Fibroblast of the aortic adventitia (primary cell): ENCODE measurements at regions not wholly inside any gene's neighbourhood (a gene's known extent, or its start where the extent isn't known, plus 50 kb on each side); places are given as distances from the start of the nearest gene placed in this dataset.

Experiments used
- DNase-seq: peaks from one replicate; pipeline ENCODE4 v3.0.0-alpha.2; 2010; ENCODE audit warnings: low read depth
- H3K4me3 ChIP-seq: 2 replicates; pipeline ENCODE4 v1.5.1; 2011; ENCODE audit warnings: low read depth, mild to moderate bottlenecking, control low read depth, low read length, moderate library complexity
- CTCF ChIP-seq: IDR thresholded peaks from 2 replicates; pipeline ENCODE4 v1.5.1; 2011; ENCODE audit warnings: mild to moderate bottlenecking, low read length, control low read depth, inconsistent platforms; ENCODE audit not compliant: insufficient read depth

GRCh38 chr5:56515011-56515410 is 281.9 kb upstream of the ANKRD55 start:
- DNase-seq, result no peak
- TF ChIP-seq CTCF, result no peak
- no peak overlapping the region for H3K4me3 ChIP-seq

- no peak for DNase-seq
- TF ChIP-seq CTCF, result no peak
Observed at GRCh38 chr5:56514245-56514644, 281.1 kb upstream of the ANKRD55 start.

GRCh38 chr5:56513141-56513540 is 280.0 kb upstream of the ANKRD55 start:
- H3K4me3 ChIP-seq, result no peak overlapping the region
- DNase-seq, result no peak
- TF ChIP-seq CTCF, result no peak

More at GRCh38 chr5:56514245-56514644, 281.1 kb upstream of the ANKRD55 start:
- H3K4me3 ChIP-seq, result no peak overlapping the region

GRCh38 chr5:56512313-56512996 is 279.3 kb upstream of the ANKRD55 start:
- DNase-seq, result no peak
- H3K4me3 ChIP-seq, result no peak overlapping the region
- TF ChIP-seq CTCF, result no peak

GRCh38 chr5:56511326-56511841 is 278.3 kb upstream of the ANKRD55 start:
- TF ChIP-seq CTCF, result no peak

GRCh38 chr5:56508249-56508648 is 275.1 kb upstream of the ANKRD55 start:
- no peak overlapping the region for H3K4me3 ChIP-seq
- no peak for TF ChIP-seq CTCF
- no peak for DNase-seq

More at GRCh38 chr5:56511326-56511841, 278.3 kb upstream of the ANKRD55 start:
- H3K4me3 ChIP-seq, result no peak overlapping the region
- DNase-seq, result no peak
